SK-N-SH (cell line): ENCODE measurements at regions not wholly inside any gene's neighbourhood (a gene's known extent, or its start where the extent isn't known, plus 50 kb on each side); places are given as distances from the start of the nearest gene placed in this dataset.

ENCODE experiments used
- CTCF ChIA-PET: fragments of 300-600, 350-600 bp; formaldehyde crosslinking; extraction: SDS; loops from one replicate; lab custom pipeline; 2021; lab: Yijun Ruan, JAX
- POLR2A ChIA-PET: fragments of 350-600 bp; sonication (Branson Sonifier 250); formaldehyde crosslinking; extraction: SDS; loops from one replicate; lab custom pipeline; 2020; ENCODE audit warnings: antibody characterized with exemption, inconsistent platforms; lab: Yijun Ruan, JAX
- DNase-seq: peaks from one replicate; pipeline ENCODE4 v3.0.0; 2012
- H2AFZ ChIP-seq: fragments of 200-600 bp; sonication (generic); 2 replicates; pipeline ENCODE4 v1.8.1; 2016; ENCODE audit warnings: antibody characterized with exemption, mild to moderate bottlenecking, low read depth
- H3F3A ChIP-seq: fragments of 200-600 bp; sonication (generic); replicated peaks from 2 replicates; pipeline ENCODE3; 2016; ENCODE audit warnings: antibody characterized with exemption, mild to moderate bottlenecking; ENCODE audit not compliant: insufficient read depth
- H3K27ac ChIP-seq, 2 experiments: fragments of 200-500 bp in 1 of 2; fragments of 200-600 bp in 1 of 2; sonication (Bioruptor generic) in 1 of 2; sonication (generic), shearing (Covaris generic) in 1 of 2; 2 replicates each; pipeline versions ENCODE4 v1.5.1 to v1.6.1; 2014 to 2016; ENCODE audit warnings: low read depth in 2 of 2, inconsistent platforms in 1 of 2, low read length in 1 of 2, mild to moderate bottlenecking in 1 of 2, mixed read lengths in 1 of 2
- H3K27me3 ChIP-seq: fragments of 200-600 bp; sonication (generic), shearing (Covaris generic); 2 replicates; pipeline ENCODE4 v1.6.1; 2016; ENCODE audit warnings: mixed run types; ENCODE audit not compliant: insufficient read depth
- H3K36me3 ChIP-seq, 2 experiments: fragments of 200-500 bp in 1 of 2; fragments of 200-600 bp in 1 of 2; sonication (Bioruptor generic) in 1 of 2; sonication (generic) in 1 of 2; replicated peaks in 1 of 2; 2 replicates each; pipeline versions ENCODE3 to v1.5.1; 2014 to 2016; ENCODE audit warnings: low read length in 1 of 2, mild to moderate bottlenecking in 1 of 2; ENCODE audit not compliant: insufficient read depth in 2 of 2, control insufficient read depth in 1 of 2
- H3K4me1 ChIP-seq, 2 experiments: fragments of 200-500 bp in 1 of 2; fragments of 200-600 bp in 1 of 2; sonication (Bioruptor generic) in 1 of 2; sonication (generic), shearing (Covaris generic) in 1 of 2; 2 replicates each; pipeline versions ENCODE4 v1.5.1 to v1.6.1; 2014 to 2016; ENCODE audit warnings: low read depth in 1 of 2, low read length in 1 of 2, mixed run types in 1 of 2; ENCODE audit not compliant: insufficient read depth in 2 of 2, control insufficient read depth in 1 of 2
- H3K4me2 ChIP-seq: fragments of 200-600 bp; sonication (generic), shearing (Covaris generic); 2 replicates; pipeline ENCODE4 v1.6.1; 2017; ENCODE audit warnings: mixed run types
- H3K4me3 ChIP-seq, 2 experiments: fragments of 200-500 bp in 1 of 2; fragments of 200-600 bp in 1 of 2; sonication (Bioruptor generic) in 1 of 2; sonication (generic), shearing (Covaris generic) in 1 of 2; 2 replicates each; pipeline versions ENCODE4 v1.5.1 to v1.8.1; 2014 to 2016; ENCODE audit warnings: low read depth in 2 of 2, inconsistent platforms in 1 of 2, low read length in 1 of 2, mild to moderate bottlenecking in 1 of 2, mixed read lengths in 1 of 2, moderate library complexity in 1 of 2
- H3K79me2 ChIP-seq: fragments of 200-600 bp; sonication (generic); 2 replicates; pipeline ENCODE4 v1.8.1; 2017; ENCODE audit warnings: mild to moderate bottlenecking; ENCODE audit not compliant: insufficient read depth
- H3K9ac ChIP-seq: fragments of 200-600 bp; sonication (generic); 2 replicates; pipeline ENCODE4 v1.6.1; 2017; ENCODE audit warnings: mixed run types
- H3K9me2 ChIP-seq: fragments of 200-600 bp; sonication (generic); 2 replicates; pipeline ENCODE4 v1.6.1; 2017; ENCODE audit warnings: mixed run types
- H3K9me3 ChIP-seq: fragments of 200-600 bp; sonication (generic); 2 replicates; pipeline ENCODE4 v1.6.1; 2017; ENCODE audit warnings: mixed run types, mild to moderate bottlenecking, moderate library complexity
- H4K20me1 ChIP-seq: fragments of 200-600 bp; sonication (generic); 2 replicates; pipeline ENCODE4 v1.6.1; 2017; ENCODE audit warnings: mild to moderate bottlenecking, mixed run types; ENCODE audit not compliant: insufficient read depth
- ELF1 ChIP-seq: IDR thresholded peaks from 2 replicates; pipeline ENCODE4 v1.4.0; 2012
- EP300 ChIP-seq, 2 experiments: IDR thresholded peaks; 2 replicates each; pipeline versions ENCODE4 v1.4.0 to v1.6.1; 2012; ENCODE audit warnings: borderline replicate concordance in 1 of 2, low read depth in 1 of 2, low read length in 1 of 2
- FOXJ3 ChIP-seq: sonication (generic); formaldehyde crosslinking; IDR thresholded peaks from 2 replicates; pipeline ENCODE4 v1.5.1; 2020; ENCODE audit warnings: mild to moderate bottlenecking, missing genetic modification reagents
- GATA2 ChIP-seq: sonication (generic); formaldehyde crosslinking; IDR thresholded peaks from 2 replicates; pipeline ENCODE4 v1.5.0; 2020; ENCODE audit warnings: mild to moderate bottlenecking, missing genetic modification reagents
- IRF3 ChIP-seq: fragments of 150-350 bp; IDR thresholded peaks from 2 replicates; pipeline ENCODE4 v1.6.1; 2016; ENCODE audit warnings: mild to moderate bottlenecking, low read depth, low read length
- MAX ChIP-seq: IDR thresholded peaks from 2 replicates; pipeline ENCODE4 v1.4.0; 2012; ENCODE audit warnings: low read depth
- NRF1 ChIP-seq: IDR thresholded peaks from 2 replicates; pipeline ENCODE4 v1.6.1; 2012; ENCODE audit warnings: low read depth, mild to moderate bottlenecking, low read length
- RAD21 ChIP-seq: IDR thresholded peaks from 2 replicates; pipeline ENCODE4 v1.6.1; 2012; ENCODE audit warnings: mild to moderate bottlenecking, low read length
- RXRA ChIP-seq: IDR thresholded peaks from 2 replicates; pipeline ENCODE4 v1.4.0; 2012; ENCODE audit warnings: low read depth, mild to moderate bottlenecking, borderline replicate concordance
- SIN3A ChIP-seq: IDR thresholded peaks from 2 replicates; pipeline ENCODE4 v1.6.1; 2012; ENCODE audit warnings: low read depth, mild to moderate bottlenecking, low read length, moderate library complexity, borderline replicate concordance
- SMC3 ChIP-seq: IDR thresholded peaks from 2 replicates; pipeline ENCODE4 v1.6.1; 2012; ENCODE audit warnings: low read depth, low read length, improper control_type of control experiment
- USF2 ChIP-seq: fragments of 150-350 bp; IDR thresholded peaks from 2 replicates; pipeline ENCODE4 v1.6.1; 2017; ENCODE audit warnings: antibody characterized with exemption, low read length, low read depth, borderline replicate concordance
- YY1 ChIP-seq: IDR thresholded peaks from 2 replicates; pipeline ENCODE4 v1.4.0; 2012; ENCODE audit warnings: low read depth, mild to moderate bottlenecking
- WGBS: methylation state at CpG from one replicate; pipeline ENCODE4 v1.1.6; 2017; ENCODE audit warnings: low lambda C conversion rate; 5-methylcytosine and 5-hydroxymethylcytosine counted together
- TF ChIP-seq, protein P1 (sequence below): IDR thresholded peaks from 2 replicates; pipeline ENCODE4 v1.6.1; 2012; ENCODE audit warnings: mild to moderate bottlenecking, low read depth, low read length, moderate library complexity
- TF ChIP-seq, protein P2 (sequence below): IDR thresholded peaks from 2 replicates; pipeline ENCODE4 v1.4.0; 2012; ENCODE audit warnings: low read depth, borderline replicate concordance

DNA sequence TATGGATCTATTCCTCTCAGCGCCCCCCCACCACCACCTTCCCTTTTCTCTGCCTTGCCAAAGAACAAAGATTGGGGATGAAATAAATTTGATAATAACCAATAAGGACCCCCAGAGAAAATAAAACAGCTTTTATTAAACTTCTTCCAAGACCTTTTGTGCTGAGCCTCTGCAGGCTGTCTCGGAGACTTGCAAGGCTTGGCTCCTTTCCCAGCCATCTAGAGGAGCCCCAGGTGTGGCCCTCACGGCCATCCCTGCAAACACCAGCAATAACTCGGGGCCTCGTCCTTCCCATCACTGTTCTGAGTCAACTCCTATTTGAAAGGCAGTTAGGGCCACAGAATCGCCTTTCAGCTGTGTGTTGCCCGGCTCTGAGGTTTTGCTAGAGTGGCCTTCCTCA lies 51.2 kb upstream of the LMO1 start:
- 35% methylated on average over 6 of the region's 7 CpGs for WGBS
- ChIA-PET CTCF (interaction anchor here (0.8 to 7.3 kb wide), 4 partner anchors 13 to 94 kb away, joined by 3 to 40 read pairs (median 4); partner anchors contain the start of gene LMO1), POLR2A (no interaction called here)
- no peak overlapping the region for H3K27ac ChIP-seq
- peaks cover 0 to 13% of the 10 kb centered on the region in 2 experiments; a peak in 2 of 4 replicates for H3K4me1 ChIP-seq
- H3K9me2 ChIP-seq = no peaks in the 10 kb centered on the region
- no peaks in the 10 kb centered on the region for H3K79me2 ChIP-seq
- H3K4me3 ChIP-seq = no peak overlapping the region
- no peaks in the 10 kb centered on the region for H4K20me1 ChIP-seq
- no peaks in the 10 kb centered on the region for H3F3A ChIP-seq
- H3K27me3 ChIP-seq = no peaks in the 10 kb centered on the region
- no peaks in the 10 kb centered on the region for H3K36me3 ChIP-seq
- no peak overlapping the region for H3K9ac ChIP-seq
- DNase-seq = no peak
- H3K9me3 ChIP-seq = no peaks in the 10 kb centered on the region
- no peak overlapping the region for H3K4me2 ChIP-seq
- TF ChIP-seq, protein P1, sequence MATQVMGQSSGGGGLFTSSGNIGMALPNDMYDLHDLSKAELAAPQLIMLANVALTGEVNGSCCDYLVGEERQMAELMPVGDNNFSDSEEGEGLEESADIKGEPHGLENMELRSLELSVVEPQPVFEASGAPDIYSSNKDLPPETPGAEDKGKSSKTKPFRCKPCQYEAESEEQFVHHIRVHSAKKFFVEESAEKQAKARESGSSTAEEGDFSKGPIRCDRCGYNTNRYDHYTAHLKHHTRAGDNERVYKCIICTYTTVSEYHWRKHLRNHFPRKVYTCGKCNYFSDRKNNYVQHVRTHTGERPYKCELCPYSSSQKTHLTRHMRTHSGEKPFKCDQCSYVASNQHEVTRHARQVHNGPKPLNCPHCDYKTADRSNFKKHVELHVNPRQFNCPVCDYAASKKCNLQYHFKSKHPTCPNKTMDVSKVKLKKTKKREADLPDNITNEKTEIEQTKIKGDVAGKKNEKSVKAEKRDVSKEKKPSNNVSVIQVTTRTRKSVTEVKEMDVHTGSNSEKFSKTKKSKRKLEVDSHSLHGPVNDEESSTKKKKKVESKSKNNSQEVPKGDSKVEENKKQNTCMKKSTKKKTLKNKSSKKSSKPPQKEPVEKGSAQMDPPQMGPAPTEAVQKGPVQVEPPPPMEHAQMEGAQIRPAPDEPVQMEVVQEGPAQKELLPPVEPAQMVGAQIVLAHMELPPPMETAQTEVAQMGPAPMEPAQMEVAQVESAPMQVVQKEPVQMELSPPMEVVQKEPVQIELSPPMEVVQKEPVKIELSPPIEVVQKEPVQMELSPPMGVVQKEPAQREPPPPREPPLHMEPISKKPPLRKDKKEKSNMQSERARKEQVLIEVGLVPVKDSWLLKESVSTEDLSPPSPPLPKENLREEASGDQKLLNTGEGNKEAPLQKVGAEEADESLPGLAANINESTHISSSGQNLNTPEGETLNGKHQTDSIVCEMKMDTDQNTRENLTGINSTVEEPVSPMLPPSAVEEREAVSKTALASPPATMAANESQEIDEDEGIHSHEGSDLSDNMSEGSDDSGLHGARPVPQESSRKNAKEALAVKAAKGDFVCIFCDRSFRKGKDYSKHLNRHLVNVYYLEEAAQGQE = no peak
- TF ChIP-seq MAX (no peak), SIN3A (no peak), GATA2 (CRISPR knock-in tag) (no peak), IRF3 (no peak), EP300 (IDR thresholded peaks at IDR 0.05; ENCODE audit: borderline replicate concordance in 1 of 2, low read depth in 1 of 2, low read length in 1 of 2) (no peak), ELF1 (no peak), RAD21 (no peak), USF2 (no peak), NRF1 (no peak), RXRA (no peak), YY1 (no peak), FOXJ3 (CRISPR knock-in tag) (no peak), SMC3 (no peak)
- TF ChIP-seq, protein P2, sequence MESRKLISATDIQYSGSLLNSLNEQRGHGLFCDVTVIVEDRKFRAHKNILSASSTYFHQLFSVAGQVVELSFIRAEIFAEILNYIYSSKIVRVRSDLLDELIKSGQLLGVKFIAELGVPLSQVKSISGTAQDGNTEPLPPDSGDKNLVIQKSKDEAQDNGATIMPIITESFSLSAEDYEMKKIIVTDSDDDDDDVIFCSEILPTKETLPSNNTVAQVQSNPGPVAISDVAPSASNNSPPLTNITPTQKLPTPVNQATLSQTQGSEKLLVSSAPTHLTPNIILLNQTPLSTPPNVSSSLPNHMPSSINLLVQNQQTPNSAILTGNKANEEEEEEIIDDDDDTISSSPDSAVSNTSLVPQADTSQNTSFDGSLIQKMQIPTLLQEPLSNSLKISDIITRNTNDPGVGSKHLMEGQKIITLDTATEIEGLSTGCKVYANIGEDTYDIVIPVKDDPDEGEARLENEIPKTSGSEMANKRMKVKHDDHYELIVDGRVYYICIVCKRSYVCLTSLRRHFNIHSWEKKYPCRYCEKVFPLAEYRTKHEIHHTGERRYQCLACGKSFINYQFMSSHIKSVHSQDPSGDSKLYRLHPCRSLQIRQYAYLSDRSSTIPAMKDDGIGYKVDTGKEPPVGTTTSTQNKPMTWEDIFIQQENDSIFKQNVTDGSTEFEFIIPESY = no peak
- H2AFZ ChIP-seq = no peak overlapping the region
